Heart left ventricle (tissue), 13 donors: ENCODE measurements at regions not wholly inside any gene's neighbourhood (a gene's known extent, or its start where the extent isn't known, plus 50 kb on each side); places are given as distances from the start of the nearest gene placed in this dataset.

ENCODE experiments used
- CTCF ChIP-seq, 12 donors: fragments of 200-600 bp; sonication (generic) in 4 of 12; IDR thresholded peaks; one replicate each; pipeline versions ENCODE4 v1.5.0 to v1.8.0; 2018 to 2022; ENCODE audit warnings: antibody characterized with exemption in 12 of 12, mild to moderate bottlenecking in 5 of 12
- POLR2A ChIP-seq, 2 donors: fragments of 450-650 bp; IDR thresholded peaks; one replicate each; pipeline ENCODE4 v1.6.1; 2017; ENCODE audit warnings: antibody characterized with exemption in 2 of 2, mild to moderate bottlenecking in 2 of 2, moderate library complexity in 2 of 2
- donor health status: ischemic (EF 13 %, LVEDD 7.1; RV severe dilation, severe dysfunction).
- donor health status: DM: no; HTN: yes; CAD: no.
- donor health status: DM: no; HTN: no; CAD: no.
- donor health status: ischemic (EF 25% LVEDD 6.9; RV normal size, moderate dysfunction).
- donor health status: ischemic (EF 25% LVEDD 5.7; RV mildly dilated, moderate dysfunction).
- donor health status: ischemic (EF 35%, LVEDD 5.7; RV mildly dilated, moderate dysfunction).
- donor health status: nonischemic (EF 11% LVEDD 7.7; RV severe dilation, severe dysfunction).
- donor health status: DM: yes; HTN: yes; CAD: no.
- donor health status: PGD.
- donor health status: ischemic (EF 29% LVEDD 5.4; RV normal size, mild dysfunction).
- donor health status: nonischemic (EF 23%, LVEDD 6.1; RV moderate dilation, normal function).

- TF ChIP-seq CTCF (IDR thresholded peaks at IDR 0.05) (no peak), POLR2A (IDR thresholded peaks at IDR 0.05) (no peak)
Measured at GRCh38 chr1:209232197-209232596, 351.3 kb upstream of the CAMK1G start.
